ENCODE measurements at regions not wholly inside any gene's neighbourhood (a gene's known extent, or its start where the extent isn't known, plus 50 kb on each side); places are given as distances from the start of the nearest gene placed in this dataset.

GRCh38 chr2:16128746-16129610 lies 188.6 kb downstream of the MYCN start:
- WGBS, 2 donors: 83 to 91% methylated on average over 13 of the region's 13 CpGs

GRCh38 chr2:16127958-16128357 lies 187.6 kb downstream of the MYCN start:
- Histone ChIP-seq H3K9me3 (ENCODE audit: control insufficient read depth in 2 of 2, insufficient read depth in 1 of 2, low read depth in 1 of 2, low read length in 1 of 2) (no peaks in the 10 kb centered on the region), H3K4me3 (ENCODE audit: low read depth in 1 of 2, low read length in 2 of 2) (no peak overlapping the region), H3K36me3 (ENCODE audit: control insufficient read depth in 2 of 2, insufficient read depth in 2 of 2, low read length in 1 of 2) (no peaks in the 10 kb centered on the region), H3K4me1 (ENCODE audit: control insufficient read depth in 2 of 2, insufficient read depth in 2 of 2, low read length in 1 of 2) (no peaks in the 10 kb centered on the region), H3K27ac (ENCODE audit: low read depth in 2 of 2, low read length in 1 of 2) (no peak overlapping the region), H3K27me3 (ENCODE audit: control insufficient read depth in 1 of 2, insufficient read depth in 2 of 2, low read length in 2 of 2) (no peaks in the 10 kb centered on the region)
- 68 to 81% methylated on average over 8 of the region's 8 CpGs for WGBS, 2 donors

More at GRCh38 chr2:16128746-16129610, 188.6 kb downstream of the MYCN start:
- no peaks in the 10 kb centered on the region for H3K9me3 ChIP-seq (ENCODE audit: control insufficient read depth in 2 of 2, insufficient read depth in 1 of 2, low read depth in 1 of 2, low read length in 1 of 2)
- no peak overlapping the region for H3K27ac ChIP-seq (ENCODE audit: low read depth in 2 of 2, low read length in 1 of 2)
- no peaks in the 10 kb centered on the region for H3K4me1 ChIP-seq (ENCODE audit: control insufficient read depth in 2 of 2, insufficient read depth in 2 of 2, low read length in 1 of 2)
- no peaks in the 10 kb centered on the region for H3K36me3 ChIP-seq (ENCODE audit: control insufficient read depth in 2 of 2, insufficient read depth in 2 of 2, low read length in 1 of 2)
- H3K27me3 ChIP-seq (ENCODE audit: control insufficient read depth in 1 of 2, insufficient read depth in 2 of 2, low read length in 2 of 2): no peaks in the 10 kb centered on the region
- no peak overlapping the region for H3K4me3 ChIP-seq (ENCODE audit: low read depth in 1 of 2, low read length in 2 of 2)

GRCh38 chr2:16127276-16127940 lies 187.1 kb downstream of the MYCN start:
- H3K4me1 ChIP-seq (ENCODE audit: control insufficient read depth in 2 of 2, insufficient read depth in 2 of 2, low read length in 1 of 2): no peaks in the 10 kb centered on the region
- no peaks in the 10 kb centered on the region for H3K9me3 ChIP-seq (ENCODE audit: control insufficient read depth in 2 of 2, insufficient read depth in 1 of 2, low read depth in 1 of 2, low read length in 1 of 2)
- H3K27ac ChIP-seq (ENCODE audit: low read depth in 2 of 2, low read length in 1 of 2): no peak overlapping the region
- H3K36me3 ChIP-seq (ENCODE audit: control insufficient read depth in 2 of 2, insufficient read depth in 2 of 2, low read length in 1 of 2): no peaks in the 10 kb centered on the region
- WGBS, 2 donors: 90 to 92% methylated on average over 10 of the region's 10 CpGs
- H3K4me3 ChIP-seq (ENCODE audit: low read depth in 1 of 2, low read length in 2 of 2): no peak overlapping the region
- no peaks in the 10 kb centered on the region for H3K27me3 ChIP-seq (ENCODE audit: control insufficient read depth in 1 of 2, insufficient read depth in 2 of 2, low read length in 2 of 2)

GRCh38 chr2:16126517-16127275 lies 186.3 kb downstream of the MYCN start:
- H3K9me3 ChIP-seq (ENCODE audit: control insufficient read depth in 2 of 2, insufficient read depth in 1 of 2, low read depth in 1 of 2, low read length in 1 of 2): no peaks in the 10 kb centered on the region
- WGBS, 2 donors: 48 to 61% methylated on average over 4 of the region's 4 CpGs
- no peaks in the 10 kb centered on the region for H3K27me3 ChIP-seq (ENCODE audit: control insufficient read depth in 1 of 2, insufficient read depth in 2 of 2, low read length in 2 of 2)
- no peaks in the 10 kb centered on the region for H3K4me1 ChIP-seq (ENCODE audit: control insufficient read depth in 2 of 2, insufficient read depth in 2 of 2, low read length in 1 of 2)
- no peak overlapping the region for H3K4me3 ChIP-seq (ENCODE audit: low read depth in 1 of 2, low read length in 2 of 2)
- H3K27ac ChIP-seq (ENCODE audit: low read depth in 2 of 2, low read length in 1 of 2): no peak overlapping the region
- H3K36me3 ChIP-seq (ENCODE audit: control insufficient read depth in 2 of 2, insufficient read depth in 2 of 2, low read length in 1 of 2): no peaks in the 10 kb centered on the region

- no peaks in the 10 kb centered on the region for H3K4me1 ChIP-seq (ENCODE audit: control insufficient read depth in 2 of 2, insufficient read depth in 2 of 2, low read length in 1 of 2)
- H3K9me3 ChIP-seq (ENCODE audit: control insufficient read depth in 2 of 2, insufficient read depth in 1 of 2, low read depth in 1 of 2, low read length in 1 of 2): no peaks in the 10 kb centered on the region
- no peaks in the 10 kb centered on the region for H3K27me3 ChIP-seq (ENCODE audit: control insufficient read depth in 1 of 2, insufficient read depth in 2 of 2, low read length in 2 of 2)
- WGBS, 2 donors: 74 to 75% methylated on average over 18 of the region's 18 CpGs
- no peak overlapping the region for H3K4me3 ChIP-seq (ENCODE audit: low read depth in 1 of 2, low read length in 2 of 2)
- no peak overlapping the region for H3K27ac ChIP-seq (ENCODE audit: low read depth in 2 of 2, low read length in 1 of 2)
- H3K36me3 ChIP-seq (ENCODE audit: control insufficient read depth in 2 of 2, insufficient read depth in 2 of 2, low read length in 1 of 2): no peaks in the 10 kb centered on the region
Observed at GRCh38 chr2:16125614-16126516, 185.5 kb downstream of the MYCN start.

- H3K27ac ChIP-seq (ENCODE audit: low read depth in 2 of 2, low read length in 1 of 2): no peak overlapping the region
- no peaks in the 10 kb centered on the region for H3K4me1 ChIP-seq (ENCODE audit: control insufficient read depth in 2 of 2, insufficient read depth in 2 of 2, low read length in 1 of 2)
- no peaks in the 10 kb centered on the region for H3K36me3 ChIP-seq (ENCODE audit: control insufficient read depth in 2 of 2, insufficient read depth in 2 of 2, low read length in 1 of 2)
- H3K4me3 ChIP-seq (ENCODE audit: low read depth in 1 of 2, low read length in 2 of 2): no peak overlapping the region
- WGBS, 2 donors: 79 to 83% methylated on average over 8 of the region's 8 CpGs
- no peaks in the 10 kb centered on the region for H3K27me3 ChIP-seq (ENCODE audit: control insufficient read depth in 1 of 2, insufficient read depth in 2 of 2, low read length in 2 of 2)
- no peaks in the 10 kb centered on the region for H3K9me3 ChIP-seq (ENCODE audit: control insufficient read depth in 2 of 2, insufficient read depth in 1 of 2, low read depth in 1 of 2, low read length in 1 of 2)
Observed at GRCh38 chr2:16124881-16125613, 184.7 kb downstream of the MYCN start.

GRCh38 chr2:16123856-16124780 lies 183.8 kb downstream of the MYCN start:
- Histone ChIP-seq H3K4me3 (ENCODE audit: low read depth in 1 of 2, low read length in 2 of 2) (no peak overlapping the region), H3K36me3 (ENCODE audit: control insufficient read depth in 2 of 2, insufficient read depth in 2 of 2, low read length in 1 of 2) (no peaks in the 10 kb centered on the region), H3K27me3 (ENCODE audit: control insufficient read depth in 1 of 2, insufficient read depth in 2 of 2, low read length in 2 of 2) (no peaks in the 10 kb centered on the region), H3K4me1 (ENCODE audit: control insufficient read depth in 2 of 2, insufficient read depth in 2 of 2, low read length in 1 of 2) (no peaks in the 10 kb centered on the region), H3K27ac (ENCODE audit: low read depth in 2 of 2, low read length in 1 of 2) (no peak overlapping the region), H3K9me3 (ENCODE audit: control insufficient read depth in 2 of 2, insufficient read depth in 1 of 2, low read depth in 1 of 2, low read length in 1 of 2) (no peaks in the 10 kb centered on the region)
- WGBS, 2 donors: 78 to 85% methylated on average over 10 of the region's 10 CpGs

GRCh38 chr2:16123421-16123820 lies 183.1 kb downstream of the MYCN start:
- 64 to 80% methylated on average over 8 of the region's 8 CpGs for WGBS, 2 donors
- Histone ChIP-seq H3K27me3 (ENCODE audit: control insufficient read depth in 1 of 2, insufficient read depth in 2 of 2, low read length in 2 of 2) (no peaks in the 10 kb centered on the region), H3K4me3 (ENCODE audit: low read depth in 1 of 2, low read length in 2 of 2) (no peak overlapping the region), H3K9me3 (ENCODE audit: control insufficient read depth in 2 of 2, insufficient read depth in 1 of 2, low read depth in 1 of 2, low read length in 1 of 2) (no peaks in the 10 kb centered on the region), H3K4me1 (ENCODE audit: control insufficient read depth in 2 of 2, insufficient read depth in 2 of 2, low read length in 1 of 2) (no peaks in the 10 kb centered on the region), H3K27ac (ENCODE audit: low read depth in 2 of 2, low read length in 1 of 2) (no peak overlapping the region), H3K36me3 (ENCODE audit: control insufficient read depth in 2 of 2, insufficient read depth in 2 of 2, low read length in 1 of 2) (no peaks in the 10 kb centered on the region)

Data from esophagus (tissue), 2 donors.